DMS53 treated with DMSO at 0.1 percent for 48 hours (cell line): ENCODE measurements at regions not wholly inside any gene's neighbourhood (a gene's known extent, or its start where the extent isn't known, plus 50 kb on each side); places are given as distances from the start of the nearest gene placed in this dataset.
A peak's percentile ranks its signal among the peaks of the same experiment; 100 is the strongest.

ENCODE experiments used
- DNase-seq: peaks from one replicate; lab custom pipeline; 2025; ENCODE audit not compliant: unreplicated experiment; lab: John Stamatoyannopoulos, UW

GRCh38 chr10:59595593-59595992 is 114.1 kb downstream of the SLC16A9 start:
- no peak for DNase-seq

- DNase-seq: no peak
These were observed 115.9 kb downstream of the SLC16A9 start for GRCh38 chr10:59593768-59594167.

GRCh38 chr10:59589796-59590195 is 119.9 kb downstream of the SLC16A9 start:
- DNase-seq: no peak

- no peak for DNase-seq
These were observed 120.9 kb downstream of the SLC16A9 start for GRCh38 chr10:59588791-59589190.

- no peak for DNase-seq
These were observed 121.9 kb downstream of the SLC16A9 start for GRCh38 chr10:59587756-59588140.

- no peak for DNase-seq
These were observed 122.4 kb downstream of the SLC16A9 start for GRCh38 chr10:59587083-59587755.

- no peak for DNase-seq
These were observed 123.2 kb downstream of the SLC16A9 start for GRCh38 chr10:59586407-59586891.

GRCh38 chr10:59585046-59585700 is 124.5 kb downstream of the SLC16A9 start:
- no peak for DNase-seq

GRCh38 chr10:59582780-59583179 is 126.9 kb downstream of the SLC16A9 start:
- DNase-seq: no peak

GRCh38 chr10:59582058-59582457 is 127.6 kb downstream of the SLC16A9 start:
- DNase-seq: no peak

- peak; percentile 59 for DNase-seq
These were observed 129.4 kb downstream of the SLC16A9 start for GRCh38 chr10:59580026-59580863.

GRCh38 chr10:59578741-59579140 is 130.9 kb downstream of the SLC16A9 start:
- DNase-seq: no peak

- DNase-seq: no peak
These were observed 131.7 kb downstream of the SLC16A9 start for GRCh38 chr10:59577984-59578383.

GRCh38 chr10:59575269-59575668 is 134.4 kb downstream of the SLC16A9 start:
- DNase-seq: no peak

- no peak for DNase-seq
These were observed 146.1 kb downstream of the SLC16A9 start for GRCh38 chr10:59563531-59563930.

- no peak for DNase-seq
These were observed 147.5 kb downstream of the SLC16A9 start for GRCh38 chr10:59562126-59562525.

- DNase-seq: no peak
These were observed 148.1 kb downstream of the SLC16A9 start for GRCh38 chr10:59561477-59562121.

GRCh38 chr10:59560990-59561389 is 148.7 kb downstream of the SLC16A9 start:
- DNase-seq: no peak

- DNase-seq: no peak
These were observed 149.5 kb downstream of the SLC16A9 start for GRCh38 chr10:59560161-59560560.

- no peak for DNase-seq
These were observed 151.6 kb downstream of the SLC16A9 start for GRCh38 chr10:59558066-59558465.

GRCh38 chr10:59557642-59558041 is 152.0 kb downstream of the SLC16A9 start:
- no peak for DNase-seq
